Breast epithelium (tissue), 3 donors: ENCODE measurements at regions not wholly inside any gene's neighbourhood (a gene's known extent, or its start where the extent isn't known, plus 50 kb on each side); places are given as distances from the start of the nearest gene placed in this dataset.

Experiments used
- POLR2A ChIP-seq: fragments of 450-650 bp; IDR thresholded peaks from one replicate; pipeline ENCODE4 v1.6.1; 2016; ENCODE audit warnings: antibody characterized with exemption, mild to moderate bottlenecking, moderate library complexity
- POLR2AphosphoS5 ChIP-seq, 3 donors: sonication (generic); formaldehyde crosslinking; IDR thresholded peaks; one replicate each; pipeline ENCODE4 v1.6.1; 2017; ENCODE audit warnings: antibody characterized with exemption in 3 of 3
- TF ChIP-seq, protein P1 (sequence below), 3 donors: fragments of 450-650 bp; IDR thresholded peaks; one replicate each; pipeline ENCODE4 v1.5.1; 2016 to 2017; ENCODE audit warnings: antibody characterized with exemption in 3 of 3, mild to moderate bottlenecking in 3 of 3, moderate library complexity in 3 of 3

DNA sequence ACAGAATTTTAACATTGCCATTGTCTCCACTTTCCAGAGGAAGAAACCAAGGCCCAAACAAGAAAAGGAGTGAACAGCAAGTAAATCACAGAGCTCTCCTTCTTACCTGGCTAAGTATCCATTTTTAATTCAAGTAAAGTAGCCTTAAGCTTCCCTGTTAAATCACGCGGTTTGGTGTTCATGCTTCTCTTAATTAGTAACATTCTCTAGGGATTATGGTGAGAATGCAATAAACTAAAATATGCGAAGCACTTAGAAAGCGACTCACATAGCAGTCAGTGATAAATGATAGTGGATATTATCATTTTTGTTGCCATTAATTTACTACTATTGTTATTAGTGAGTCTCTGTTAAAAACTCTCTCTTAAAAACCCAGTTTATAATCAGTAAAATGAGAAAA, 630.5 kb upstream of the TMPRSS15 start:
- TF ChIP-seq, protein P1, sequence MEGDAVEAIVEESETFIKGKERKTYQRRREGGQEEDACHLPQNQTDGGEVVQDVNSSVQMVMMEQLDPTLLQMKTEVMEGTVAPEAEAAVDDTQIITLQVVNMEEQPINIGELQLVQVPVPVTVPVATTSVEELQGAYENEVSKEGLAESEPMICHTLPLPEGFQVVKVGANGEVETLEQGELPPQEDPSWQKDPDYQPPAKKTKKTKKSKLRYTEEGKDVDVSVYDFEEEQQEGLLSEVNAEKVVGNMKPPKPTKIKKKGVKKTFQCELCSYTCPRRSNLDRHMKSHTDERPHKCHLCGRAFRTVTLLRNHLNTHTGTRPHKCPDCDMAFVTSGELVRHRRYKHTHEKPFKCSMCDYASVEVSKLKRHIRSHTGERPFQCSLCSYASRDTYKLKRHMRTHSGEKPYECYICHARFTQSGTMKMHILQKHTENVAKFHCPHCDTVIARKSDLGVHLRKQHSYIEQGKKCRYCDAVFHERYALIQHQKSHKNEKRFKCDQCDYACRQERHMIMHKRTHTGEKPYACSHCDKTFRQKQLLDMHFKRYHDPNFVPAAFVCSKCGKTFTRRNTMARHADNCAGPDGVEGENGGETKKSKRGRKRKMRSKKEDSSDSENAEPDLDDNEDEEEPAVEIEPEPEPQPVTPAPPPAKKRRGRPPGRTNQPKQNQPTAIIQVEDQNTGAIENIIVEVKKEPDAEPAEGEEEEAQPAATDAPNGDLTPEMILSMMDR (IDR thresholded peaks at IDR 0.05): no peak
- TF ChIP-seq POLR2AphosphoS5 (IDR thresholded peaks at IDR 0.05) (no peak), POLR2A (no peak)
